IMR-90 (cell line): ENCODE measurements at regions not wholly inside any gene's neighbourhood (a gene's known extent, or its start where the extent isn't known, plus 50 kb on each side); places are given as distances from the start of the nearest gene placed in this dataset.

Experiments used
- ATAC-seq: fragments of 200-7000 bp; cut with Tn5 transposase; 2 replicates; pipeline ENCODE4 v1.9.1; 2020; ENCODE audit warnings: low read depth, mild to moderate bottlenecking, moderate library complexity
- BruUV-seq: library from RNA; stranded (reverse); fragments of 400-500 nt; replicated peaks from 2 replicates; lab custom pipeline; 2021; lab: Mats Ljungman, UMichigan
- CTCF ChIA-PET: fragments of 300-600 bp; formaldehyde crosslinking; extraction: SDS; loops from one replicate; lab custom pipeline; 2021; ENCODE audit warnings: antibody characterized with exemption; lab: Yijun Ruan, JAX
- POLR2A ChIA-PET: fragments of 300-600 bp; sonication (Branson Sonifier 250); formaldehyde crosslinking; loops from one replicate; lab custom pipeline; 2022; ENCODE audit warnings: antibody characterized with exemption; ENCODE audit not compliant: unreplicated experiment; lab: Charles Lee
- DNase-seq: peaks from one replicate; pipeline ENCODE4 v3.0.0; 2013
- H2AFZ ChIP-seq: replicated peaks from 2 replicates; pipeline ENCODE3; 2013; ENCODE audit warnings: low read length, mild to moderate bottlenecking; ENCODE audit not compliant: poor library complexity
- H2AK5ac ChIP-seq: 2 replicates; pipeline ENCODE4 v1.6.1; 2013; ENCODE audit warnings: low read depth, low read length, inconsistent platforms
- H2AK9ac ChIP-seq: replicated peaks from 2 replicates; pipeline ENCODE3; 2013; ENCODE audit warnings: mild to moderate bottlenecking, low read depth, low read length, moderate library complexity; ENCODE audit not compliant: poor library complexity
- H2BK120ac ChIP-seq: 2 replicates; pipeline ENCODE4 v1.6.1; 2013; ENCODE audit warnings: low read depth, low read length, inconsistent platforms
- H2BK15ac ChIP-seq: 3 replicates; pipeline ENCODE4 v1.6.1; 2013; ENCODE audit warnings: low read depth, low read length, inconsistent platforms
- H2BK20ac ChIP-seq: 2 replicates; pipeline ENCODE4 v1.6.1; 2013; ENCODE audit warnings: low read depth, mild to moderate bottlenecking, inconsistent platforms, low read length, moderate library complexity
- H2BK5ac ChIP-seq: 2 replicates; pipeline ENCODE4 v1.6.1; 2013; ENCODE audit warnings: mild to moderate bottlenecking, low read depth, low read length, inconsistent platforms; ENCODE audit not compliant: poor library complexity, severe bottlenecking
- H3K14ac ChIP-seq: replicated peaks from 2 replicates; pipeline ENCODE4 v1.6.1; 2013; ENCODE audit warnings: low read depth, low read length, inconsistent platforms
- H3K18ac ChIP-seq: 2 replicates; pipeline ENCODE4 v1.6.1; 2013; ENCODE audit warnings: low read depth, low read length, control low read depth
- H3K23ac ChIP-seq: 2 replicates; pipeline ENCODE4 v1.6.1; 2013; ENCODE audit warnings: low read depth, low read length, inconsistent platforms
- H3K27ac ChIP-seq: 2 replicates; pipeline ENCODE4 v1.5.1; 2013; ENCODE audit warnings: mild to moderate bottlenecking, control low read depth, low read length; ENCODE audit not compliant: insufficient read depth
- H3K27me3 ChIP-seq: 2 replicates; pipeline ENCODE4 v1.6.1; 2013; ENCODE audit warnings: low read length; ENCODE audit not compliant: control insufficient read depth, insufficient read depth
- H3K36me3 ChIP-seq: 2 replicates; pipeline ENCODE4 v1.6.1; 2013; ENCODE audit warnings: low read length, mixed read lengths; ENCODE audit not compliant: control insufficient read depth, insufficient read depth
- H3K4ac ChIP-seq: 2 replicates; pipeline ENCODE4 v1.6.1; 2013; ENCODE audit warnings: low read depth, low read length, inconsistent platforms
- H3K4me1 ChIP-seq: 2 replicates; pipeline ENCODE4 v1.6.1; 2013; ENCODE audit warnings: low read length, mixed read lengths; ENCODE audit not compliant: control insufficient read depth, insufficient read depth
- H3K4me2 ChIP-seq: 2 replicates; pipeline ENCODE4 v1.6.1; 2013; ENCODE audit warnings: low read depth, mild to moderate bottlenecking, control low read depth, low read length, moderate library complexity
- H3K4me3 ChIP-seq: 2 replicates; pipeline ENCODE4 v1.5.1; 2013; ENCODE audit warnings: low read depth, mild to moderate bottlenecking, control low read depth, low read length, moderate library complexity; ENCODE audit not compliant: insufficient read depth
- H3K56ac ChIP-seq: 2 replicates; pipeline ENCODE4 v1.6.1; 2013; ENCODE audit warnings: low read length, inconsistent platforms; ENCODE audit not compliant: insufficient read depth; ENCODE audit errors: extremely low read depth
- H3K79me1 ChIP-seq, 2 experiments: 2 replicates each; pipeline ENCODE4 v1.6.1; 2013; ENCODE audit warnings: low read length in 2 of 2, inconsistent platforms in 1 of 2, low read depth in 1 of 2
- H3K9ac ChIP-seq: 2 replicates; pipeline ENCODE4 v1.6.1; 2013; ENCODE audit warnings: low read depth, low read length, control low read depth
- H3K9me1 ChIP-seq: 2 replicates; pipeline ENCODE4 v1.6.1; 2013; ENCODE audit warnings: low read length, inconsistent platforms; ENCODE audit not compliant: insufficient read depth
- H3K9me3 ChIP-seq: 2 replicates; pipeline ENCODE4 v1.6.1; 2013; ENCODE audit warnings: low read length; ENCODE audit not compliant: control insufficient read depth, insufficient read depth
- H4K20me1 ChIP-seq: 2 replicates; pipeline ENCODE4 v1.6.1; 2013; ENCODE audit warnings: low read length, inconsistent platforms; ENCODE audit not compliant: insufficient read depth
- H4K5ac ChIP-seq: 2 replicates; pipeline ENCODE4 v1.6.1; 2013; ENCODE audit warnings: mild to moderate bottlenecking, low read depth, low read length, control low read depth
- H4K8ac ChIP-seq, 2 experiments: 2 replicates each; pipeline ENCODE4 v1.6.1; 2013; ENCODE audit warnings: low read depth in 2 of 2, low read length in 2 of 2, control low read depth in 1 of 2, inconsistent platforms in 1 of 2
- H4K91ac ChIP-seq: 2 replicates; pipeline ENCODE4 v1.6.1; 2013; ENCODE audit warnings: low read depth, low read length, inconsistent platforms; ENCODE audit not compliant: insufficient read depth
- BHLHE40 ChIP-seq: fragments of 150-350 bp; IDR thresholded peaks from 2 replicates; pipeline ENCODE4 v1.6.1; 2016; ENCODE audit warnings: mild to moderate bottlenecking, low read depth, low read length
- CEBPB ChIP-seq: IDR thresholded peaks from 2 replicates; pipeline ENCODE4 v1.6.1; 2012; ENCODE audit warnings: low read depth, low read length, improper control_type of control experiment
- CHD1 ChIP-seq: IDR thresholded peaks from 2 replicates; pipeline ENCODE4 v1.6.1; 2012; ENCODE audit warnings: low read depth, low read length, improper control_type of control experiment
- CTCF ChIP-seq: conservative IDR thresholded peaks from 2 replicates; pipeline ENCODE4 v1.5.1; 2012; ENCODE audit warnings: mild to moderate bottlenecking, low read depth, low read length, improper control_type of control experiment
- ELK1 ChIP-seq: fragments of 150-350 bp; IDR thresholded peaks from 2 replicates; pipeline ENCODE4 v1.6.1; 2016; ENCODE audit warnings: low read depth, mild to moderate bottlenecking, low read length, moderate library complexity, borderline replicate concordance
- FOS ChIP-seq: fragments of 150-350 bp; IDR thresholded peaks from 2 replicates; pipeline ENCODE4 v1.6.1; 2016; ENCODE audit warnings: low read depth, low read length
- MAFK ChIP-seq: IDR thresholded peaks from 2 replicates; pipeline ENCODE4 v1.6.1; 2012; ENCODE audit warnings: low read depth, low read length, improper control_type of control experiment
- MAZ ChIP-seq: IDR thresholded peaks from 2 replicates; pipeline ENCODE4 v1.6.1; 2012; ENCODE audit warnings: low read depth, mild to moderate bottlenecking, low read length, improper control_type of control experiment, moderate library complexity, borderline replicate concordance
- MXI1 ChIP-seq: IDR thresholded peaks from 2 replicates; pipeline ENCODE4 v1.6.1; 2012; ENCODE audit warnings: low read depth, mild to moderate bottlenecking, low read length, moderate library complexity, borderline replicate concordance
- NFE2L2 ChIP-seq: fragments of 150-350 bp; IDR thresholded peaks from 2 replicates; pipeline ENCODE4 v1.6.1; 2016; ENCODE audit warnings: low read depth, mild to moderate bottlenecking, low read length
- POLR2A ChIP-seq: IDR thresholded peaks from 2 replicates; pipeline ENCODE4 v1.6.1; 2012; ENCODE audit warnings: mild to moderate bottlenecking, low read depth, low read length
- RAD21 ChIP-seq: IDR thresholded peaks from 2 replicates; pipeline ENCODE4 v1.6.1; 2012; ENCODE audit warnings: low read length, improper control_type of control experiment
- RCOR1 ChIP-seq: IDR thresholded peaks from 2 replicates; pipeline ENCODE4 v1.6.1; 2012; ENCODE audit warnings: mild to moderate bottlenecking, low read length, improper control_type of control experiment; ENCODE audit not compliant: insufficient replicate concordance
- RFX5 ChIP-seq: IDR thresholded peaks from 2 replicates; pipeline ENCODE4 v1.8.0; 2012; ENCODE audit warnings: low read depth, mild to moderate bottlenecking, low read length, moderate library complexity
- SMC3 ChIP-seq: fragments of 150-350 bp; IDR thresholded peaks from 2 replicates; pipeline ENCODE4 v1.6.1; 2016; ENCODE audit warnings: low read depth, mild to moderate bottlenecking, antibody characterized with exemption, low read length, moderate library complexity
- USF2 ChIP-seq: fragments of 150-350 bp; IDR thresholded peaks from 2 replicates; pipeline ENCODE4 v1.6.1; 2017; ENCODE audit warnings: mild to moderate bottlenecking, antibody characterized with exemption, low read length, low read depth
- WGBS, 2 experiments: methylation state at CpG; one replicate each; pipeline versions ENCODE4 v1.1.5 to v1.1.7; 2013; ENCODE audit warnings: missing lambda C conversion rate in 2 of 2; ENCODE audit not compliant: insufficient read length in 1 of 2; ENCODE audit errors: extremely low coverage in 2 of 2; 5-methylcytosine and 5-hydroxymethylcytosine counted together
- dilution Hi-C: fragments of 300-500 bp; cut with HindIII; formaldehyde crosslinking; loops from one replicate; pipeline ENCODE4 v1.14.3; 2018; ENCODE audit warnings: low sequenced_read_pairs; ENCODE audit not compliant: unreplicated experiment
- in situ Hi-C: fragments of 300-500 bp; cut with MboI; formaldehyde crosslinking; loops from 3 replicates; pipeline ENCODE4 v1.14.3; 2019; ENCODE audit warnings: low sequenced_read_pairs, inconsistent platforms, mixed read lengths
- intact Hi-C: fragments of 100-400 bp; cut with micrococcal nuclease; formaldehyde crosslinking; loops from 2 replicates; pipeline ENCODE4 v1.10.0; 2022

DNA sequence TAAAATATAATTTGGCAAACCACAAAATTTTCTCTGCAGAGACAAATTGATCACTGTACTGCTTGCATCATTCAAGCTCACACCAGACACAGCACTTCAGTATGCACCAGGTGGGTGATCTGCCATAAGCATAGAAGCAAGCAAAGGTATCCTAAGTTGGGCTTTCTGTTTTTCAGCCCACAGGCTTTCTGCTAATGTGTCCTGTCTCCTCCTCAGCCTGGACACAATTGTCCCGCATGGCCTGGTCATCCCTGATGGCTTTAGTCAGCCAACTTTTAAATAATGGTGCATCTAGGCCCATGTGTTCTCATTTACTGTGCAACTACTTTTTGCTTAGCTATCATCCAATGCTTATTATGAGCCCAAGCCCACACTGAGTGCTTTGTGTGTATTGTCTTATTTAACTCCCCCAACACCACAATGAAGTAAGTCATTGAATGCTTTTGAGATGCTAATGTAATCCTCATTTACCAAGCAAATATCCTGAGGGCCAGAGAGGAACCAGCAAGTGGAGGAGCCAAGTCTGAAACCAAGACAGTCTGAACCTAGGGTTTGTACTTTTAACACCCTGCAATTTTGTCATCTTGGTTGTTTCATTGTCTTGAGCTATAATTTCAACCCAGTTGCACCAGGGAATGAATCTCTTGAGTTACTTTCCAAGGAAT is 111.2 kb upstream of the SETBP1 start:
- Histone ChIP-seq H3K9me3 (no peaks in the 10 kb centered on the region), H2BK120ac (no peak overlapping the region), H2BK5ac (no peak overlapping the region), H3K36me3 (no peaks in the 10 kb centered on the region), H3K27me3 (no peaks in the 10 kb centered on the region), H2BK20ac (no peak overlapping the region), H4K5ac (no peak overlapping the region), H3K14ac (no peak overlapping the region; the same call in 1 of the 2 replicates), H4K20me1 (no peaks in the 10 kb centered on the region), H3K9ac (no peak overlapping the region), H3K27ac (no peak overlapping the region), H2AK9ac (no peak overlapping the region), H3K23ac (no peak overlapping the region), H2AFZ (no peak overlapping the region), H2BK15ac (no peak overlapping the region), H3K18ac (no peak overlapping the region), H3K4me2 (no peak overlapping the region), H3K4me3 (no peak overlapping the region), H2AK5ac (no peak overlapping the region), H3K4ac (no peak overlapping the region), H3K56ac (no peak overlapping the region), H4K8ac (no peak overlapping the region), H3K9me1 (no peaks in the 10 kb centered on the region), H3K79me1 (no peaks in the 10 kb centered on the region), H3K4me1 (0 out of 2 replicates have a peak, but pooled peaks cover 2% of the 10 kb centered on the region), H4K91ac (no peak overlapping the region)
- DNase-seq = no peak
- ATAC-seq = no peak
- CTCF ChIA-PET = no interaction called here
- TF ChIP-seq CTCF (no peak), CHD1 (no peak), RCOR1 (no peak), RFX5 (no peak), ELK1 (no peak), NFE2L2 (no peak), USF2 (no peak), BHLHE40 (no peak), FOS (no peak), SMC3 (no peak), MAFK (no peak), RAD21 (no peak), POLR2A (no peak), MAZ (no peak), CEBPB (no peak), MXI1 (no peak)
- 80% methylated on average over 1 of the region's 1 CpG; no CpG with 5 or more reads in 1 of the 2 experiments for WGBS, 2 experiments
- in situ Hi-C loops = no loop called here
- BruUV-seq = no TSS peak
- intact Hi-C loops = no loop called here
- POLR2A ChIA-PET = no interaction called here
- dilution Hi-C loops = no loop called here
